RWPE1 (cell line): ENCODE measurements at regions not wholly inside any gene's neighbourhood (a gene's known extent, or its start where the extent isn't known, plus 50 kb on each side); places are given as distances from the start of the nearest gene placed in this dataset.

Experiments used
- CTCF ChIA-PET: fragments of 350-600 bp; sonication (Branson Sonifier 250); formaldehyde crosslinking; extraction: SDS; loops from one replicate; lab custom pipeline; 2021; lab: Yijun Ruan, JAX
- POLR2A ChIA-PET: fragments of 400-600 bp; formaldehyde crosslinking; extraction: SDS; loops from one replicate; lab custom pipeline; 2020; ENCODE audit warnings: antibody characterized with exemption; ENCODE audit not compliant: low non-redundant PET; lab: Yijun Ruan, JAX
- DNase-seq: peaks from one replicate; pipeline ENCODE4 v3.0.0; 2012; ENCODE audit warnings: low spot score
- H3K27ac ChIP-seq: fragments of 450-650 bp; 2 replicates; pipeline ENCODE4 v1.5.1; 2017
- CTCF ChIP-seq: fragments of 450-650 bp; conservative IDR thresholded peaks from 2 replicates; pipeline ENCODE4 v1.5.1; 2017; ENCODE audit warnings: low read depth, mild to moderate bottlenecking

GRCh38 chr9:135397142-135397541 is 82.4 kb upstream of the PPP1R26 start:
- ChIA-PET POLR2A (no interaction called here), CTCF (interaction anchor here (0.8 to 1.3 kb wide), 2 partner anchors 16 to 411 kb away, joined by 4 read pairs; no protein-coding TSS in a partner anchor)
- no peak for TF ChIP-seq CTCF
- no peak for DNase-seq
- no peak overlapping the region for H3K27ac ChIP-seq

- no peak for TF ChIP-seq CTCF
- H3K27ac ChIP-seq = no peak overlapping the region
- DNase-seq = no peak
- ChIA-PET CTCF (interaction anchor here (1.9 kb wide), 1 partner anchor 14 kb away, joined by 7 read pairs; no protein-coding TSS in a partner anchor), POLR2A (no interaction called here)
Observed at GRCh38 chr9:135399000-135399649, 80.5 kb upstream of the PPP1R26 start.

GRCh38 chr9:135400496-135400895 is 79.1 kb upstream of the PPP1R26 start:
- POLR2A ChIA-PET = no interaction called here
- CTCF ChIA-PET = interaction anchor here (1.9 kb wide), 1 partner anchor 12 kb away, joined by 7 read pairs; no protein-coding TSS in a partner anchor
- DNase-seq = no peak
- no peak overlapping the region for H3K27ac ChIP-seq
- no peak for TF ChIP-seq CTCF

- H3K27ac ChIP-seq = no peak overlapping the region
- DNase-seq = no peak
- ChIA-PET POLR2A (no interaction called here), CTCF (interaction anchor here (0.5 to 1.5 kb wide), 3 partner anchors 11 to 275 kb away, joined by 3 to 5 read pairs (median 3); no protein-coding TSS in a partner anchor)
- TF ChIP-seq CTCF = no peak
Observed at GRCh38 chr9:135401218-135401617, 78.4 kb upstream of the PPP1R26 start.

GRCh38 chr9:135402048-135402738 is 77.4 kb upstream of the PPP1R26 start:
- no peak overlapping the region for H3K27ac ChIP-seq
- ChIA-PET POLR2A (no interaction called here), CTCF (interaction anchor here (0.6 to 1.5 kb wide), 2 partner anchors 10 to 276 kb away, joined by 3 to 5 read pairs; no protein-coding TSS in a partner anchor)
- TF ChIP-seq CTCF = no peak
- no peak for DNase-seq
